Right lobe of liver (tissue), 6 donors: ENCODE measurements at regions not wholly inside any gene's neighbourhood (a gene's known extent, or its start where the extent isn't known, plus 50 kb on each side); places are given as distances from the start of the nearest gene placed in this dataset.

Source experiments
- ATAC-seq, 4 donors: fragments of 200-7000 bp; cut with Tn5 transposase; one replicate each; pipeline ENCODE4 v1.9.1; 2020; ENCODE audit warnings: mild to moderate bottlenecking in 4 of 4, moderate library complexity in 4 of 4
- DNase-seq, 3 donors: peaks; one replicate each; pipeline ENCODE4 v3.0.0-alpha.2; 2020
- H3K27ac ChIP-seq, 3 donors: fragments of 200-600 bp; one replicate each; pipeline ENCODE4 v1.8.0; 2022
- H3K27me3 ChIP-seq, 2 donors: fragments of 200-600 bp; one replicate each; pipeline ENCODE4 v1.8.0; 2022
- H3K36me3 ChIP-seq, 4 donors: fragments of 200-600 bp; sonication (generic) in 1 of 4; one replicate each; pipeline versions ENCODE4 v1.5.1 to v1.8.0; 2017 to 2022; ENCODE audit warnings: control low read depth in 1 of 4
- H3K4me1 ChIP-seq, 4 donors: fragments of 200-600 bp; sonication (generic) in 1 of 4; one replicate each; pipeline versions ENCODE4 v1.5.1 to v1.8.0; 2017 to 2022; ENCODE audit warnings: control low read depth in 1 of 4
- H3K4me3 ChIP-seq, 3 donors: fragments of 200-600 bp; one replicate each; pipeline ENCODE4 v1.8.0; 2022
- H3K9me3 ChIP-seq, 4 donors: fragments of 200-600 bp; sonication (generic) in 1 of 4; one replicate each; pipeline versions ENCODE4 v1.5.1 to v1.8.0; 2017 to 2022; ENCODE audit warnings: control low read depth in 1 of 4
- CTCF ChIP-seq, 4 donors: fragments of 200-600 bp in 3 of 4; fragments of 450-650 bp in 1 of 4; IDR thresholded peaks; one replicate each; pipeline versions ENCODE4 v1.5.1 to v1.8.0; 2016 to 2022; ENCODE audit warnings: antibody characterized with exemption in 4 of 4, mild to moderate bottlenecking in 2 of 4
- POLR2A ChIP-seq: fragments of 450-650 bp; IDR thresholded peaks from one replicate; pipeline ENCODE4 v1.6.1; 2017; ENCODE audit warnings: antibody characterized with exemption, mild to moderate bottlenecking
- WGBS: methylation state at CpG from one replicate; pipeline ENCODE4 v1.1.6; 2018; ENCODE audit warnings: low coverage, low lambda C conversion rate; ENCODE audit not compliant: insufficient coverage; ENCODE audit errors: missing lambda C conversion rate; 5-methylcytosine and 5-hydroxymethylcytosine counted together
- intact Hi-C, 2 donors: fragments of 100-400 bp; cut with DNase I; formaldehyde crosslinking; loops; one replicate each; pipeline versions ENCODE4 v1.11.2 to v1.14.1; 2022
- donor health status: DM: no; HTN: yes; CAD: no.
- donor health status: DM: no; HTN: no; CAD: no.
- donor health status: DM: no; HTN: no; CAD: no.
- donor health status: DM: no; HTN: yes; CAD: no.
- donor health status: DM: no; HTN: yes; CAD: no.

- Histone ChIP-seq H3K27me3 (no peaks in the 10 kb centered on the region), H3K9me3 (no peaks in the 10 kb centered on the region), H3K4me3 (no peak overlapping the region), H3K36me3 (no peaks in the 10 kb centered on the region), H3K4me1 (no peaks in the 10 kb centered on the region), H3K27ac (peak overlapping the region in 1 of 3 donors; percentile 3)
- TF ChIP-seq POLR2A (no peak), CTCF (IDR thresholded peaks at IDR 0.05) (no peak)
- ATAC-seq (peak in 3 of 4 donors; percentile 38 to 64 (median 62)), DNase-seq (no peak)
- intact Hi-C loops, result no loop called here
- WGBS, result 36% methylated on average over 1 of the region's 1 CpG
Measured at GRCh38 chr2:196403471-196403870, 232.1 kb upstream of the STK17B start.

GRCh38 chr2:196404276-196404675, 232.9 kb upstream of the STK17B start:
- no peak for ATAC-seq
- no peak for DNase-seq
- H3K27ac ChIP-seq, result peak overlapping the region in 1 of 3 donors; percentile 3

GRCh38 chr2:196407675-196408264, 231.7 kb upstream of the CCDC150 start:
- no peak for ATAC-seq
- Histone ChIP-seq H3K9me3 (no peaks in the 10 kb centered on the region), H3K4me3 (no peak overlapping the region), H3K27me3 (no peaks in the 10 kb centered on the region), H3K36me3 (no peaks in the 10 kb centered on the region), H3K4me1 (no peaks in the 10 kb centered on the region), H3K27ac (no peak overlapping the region)
- TF ChIP-seq CTCF (IDR thresholded peaks at IDR 0.05) (no peak), POLR2A (no peak)
- no peak for DNase-seq
- intact Hi-C loops, result no loop called here
- 79% methylated on average over 1 of the region's 1 CpG for WGBS

More at GRCh38 chr2:196404276-196404675, 232.9 kb upstream of the STK17B start:
- Histone ChIP-seq H3K9me3 (no peaks in the 10 kb centered on the region), H3K4me3 (no peak overlapping the region), H3K36me3 (no peaks in the 10 kb centered on the region), H3K27me3 (no peaks in the 10 kb centered on the region), H3K4me1 (no peaks in the 10 kb centered on the region)
- TF ChIP-seq POLR2A, result no peak
- no peak for TF ChIP-seq CTCF (IDR thresholded peaks at IDR 0.05)
- intact Hi-C loops, result no loop called here

GRCh38 chr2:196409376-196409775, 230.1 kb upstream of the CCDC150 start:
- no peaks in the 10 kb centered on the region for H3K4me1 ChIP-seq

More at GRCh38 chr2:196409376-196409775, 230.1 kb upstream of the CCDC150 start:
- 66% methylated on average over 3 of the region's 3 CpGs for WGBS
- DNase-seq (no peak), ATAC-seq (no peak)
- no peaks in the 10 kb centered on the region for H3K27me3 ChIP-seq
- intact Hi-C loops, result no loop called here
- H3K27ac ChIP-seq, result no peak overlapping the region
- H3K36me3 ChIP-seq, result no peaks in the 10 kb centered on the region
- H3K4me3 ChIP-seq, result no peak overlapping the region
- TF ChIP-seq POLR2A (no peak), CTCF (IDR thresholded peaks at IDR 0.05) (no peak)
- H3K9me3 ChIP-seq, result no peaks in the 10 kb centered on the region
